ENCODE measurements at regions not wholly inside any gene's neighbourhood (a gene's known extent, or its start where the extent isn't known, plus 50 kb on each side); places are given as distances from the start of the nearest gene placed in this dataset.
A peak's percentile ranks its signal among the peaks of the same experiment; 100 is the strongest.

- Histone ChIP-seq H3K27me3 (no peaks in the 10 kb centered on the region), H3K9me3 (peaks cover 0 to 9% (median 0%) of the 10 kb centered on the region in 4 donors), H3K4me1 (peaks cover 0 to 11% (median 3%) of the 10 kb centered on the region in 4 donors), H3K27ac (no peak overlapping the region), H3K4me3 (no peak overlapping the region), H3K36me3 (no peaks in the 10 kb centered on the region)
- no peak for DNase-seq
- TF ChIP-seq POLR2A (IDR thresholded peaks at IDR 0.05): no peak
- TF ChIP-seq, protein P1, sequence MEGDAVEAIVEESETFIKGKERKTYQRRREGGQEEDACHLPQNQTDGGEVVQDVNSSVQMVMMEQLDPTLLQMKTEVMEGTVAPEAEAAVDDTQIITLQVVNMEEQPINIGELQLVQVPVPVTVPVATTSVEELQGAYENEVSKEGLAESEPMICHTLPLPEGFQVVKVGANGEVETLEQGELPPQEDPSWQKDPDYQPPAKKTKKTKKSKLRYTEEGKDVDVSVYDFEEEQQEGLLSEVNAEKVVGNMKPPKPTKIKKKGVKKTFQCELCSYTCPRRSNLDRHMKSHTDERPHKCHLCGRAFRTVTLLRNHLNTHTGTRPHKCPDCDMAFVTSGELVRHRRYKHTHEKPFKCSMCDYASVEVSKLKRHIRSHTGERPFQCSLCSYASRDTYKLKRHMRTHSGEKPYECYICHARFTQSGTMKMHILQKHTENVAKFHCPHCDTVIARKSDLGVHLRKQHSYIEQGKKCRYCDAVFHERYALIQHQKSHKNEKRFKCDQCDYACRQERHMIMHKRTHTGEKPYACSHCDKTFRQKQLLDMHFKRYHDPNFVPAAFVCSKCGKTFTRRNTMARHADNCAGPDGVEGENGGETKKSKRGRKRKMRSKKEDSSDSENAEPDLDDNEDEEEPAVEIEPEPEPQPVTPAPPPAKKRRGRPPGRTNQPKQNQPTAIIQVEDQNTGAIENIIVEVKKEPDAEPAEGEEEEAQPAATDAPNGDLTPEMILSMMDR (IDR thresholded peaks at IDR 0.05): no peak
Observed at GRCh38 chr10:2987185-2987768, 80.1 kb upstream of the PFKP start.

DNA sequence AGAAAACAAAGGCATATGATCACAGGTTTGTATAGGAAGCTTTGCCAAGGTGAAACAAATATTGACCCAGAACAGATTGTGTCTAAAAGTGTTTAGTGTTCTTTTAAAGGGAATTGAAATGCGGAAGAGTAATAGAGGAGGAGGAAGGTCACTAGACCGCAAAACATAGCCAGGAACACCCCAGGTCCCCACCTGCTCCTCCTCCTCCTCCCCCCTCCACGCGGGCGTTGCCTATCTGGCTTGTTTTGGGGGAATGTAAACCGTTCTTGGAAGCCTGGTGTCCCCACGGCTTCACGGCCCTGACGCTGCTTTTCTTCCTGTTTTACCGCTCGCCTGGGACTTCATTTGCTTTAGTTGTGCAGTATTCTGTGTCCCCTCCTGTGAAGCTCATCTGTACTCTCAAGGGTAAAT, 81.0 kb upstream of the PFKP start:
- DNase-seq: peak in 2 of 3 donors; percentile 21 to 61
- TF ChIP-seq POLR2A (IDR thresholded peaks at IDR 0.05): no peak
- TF ChIP-seq, protein P1 (IDR thresholded peaks at IDR 0.05): no peak
- peaks cover 0 to 9% (median 0%) of the 10 kb centered on the region in 4 donors for H3K9me3 ChIP-seq
- no peaks in the 10 kb centered on the region for H3K36me3 ChIP-seq
- peaks cover 0 to 11% (median 3%) of the 10 kb centered on the region in 4 donors for H3K4me1 ChIP-seq
- no peaks in the 10 kb centered on the region for H3K27me3 ChIP-seq
- H3K4me3 ChIP-seq: peak overlapping the region in 1 of 4 donors; percentile 15
- peak overlapping the region in 3 of 4 donors; percentile 66 to 85 (median 74) for H3K27ac ChIP-seq

DNA sequence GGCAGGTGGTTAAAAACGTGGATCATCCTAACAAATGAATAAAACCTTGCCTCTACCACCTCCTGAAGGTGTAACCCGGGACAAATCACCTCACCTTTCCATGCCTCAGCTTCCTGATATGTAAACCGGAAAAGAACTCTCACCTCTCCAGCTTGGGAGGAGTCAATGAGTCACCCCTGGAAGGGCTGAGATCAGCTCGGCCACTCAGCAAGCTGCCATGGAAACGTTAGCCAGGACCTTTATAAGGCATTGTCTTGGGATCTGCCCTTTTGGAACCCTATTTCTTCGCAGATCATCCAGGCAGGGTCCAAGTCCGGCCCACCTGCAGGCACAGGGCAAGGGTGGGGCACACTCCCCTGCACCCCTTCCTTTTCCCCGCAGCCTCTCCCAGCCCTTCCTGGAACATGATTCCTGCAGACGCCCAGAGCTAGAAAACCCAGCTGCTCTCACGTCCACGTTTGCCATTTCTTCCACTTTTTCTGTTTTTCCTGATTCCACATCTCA, 81.6 kb upstream of the PFKP start:
- Histone ChIP-seq H3K4me1 (peaks cover 0 to 11% (median 3%) of the 10 kb centered on the region in 4 donors), H3K9me3 (peaks cover 0 to 9% (median 0%) of the 10 kb centered on the region in 4 donors), H3K27ac (peak overlapping the region in 3 of 4 donors; percentile 66 to 85 (median 74)), H3K4me3 (peak overlapping the region in 2 of 4 donors; percentile 15 to 18), H3K27me3 (no peaks in the 10 kb centered on the region), H3K36me3 (no peaks in the 10 kb centered on the region)
- peak in 2 of 3 donors; percentile 85 to 87 for DNase-seq
- TF ChIP-seq, protein P1 (IDR thresholded peaks at IDR 0.05): peak in 2 of 6 experiments; percentile 34 to 57
- TF ChIP-seq POLR2A (IDR thresholded peaks at IDR 0.05): peak in 1 of 2 donors; percentile 33

DNA sequence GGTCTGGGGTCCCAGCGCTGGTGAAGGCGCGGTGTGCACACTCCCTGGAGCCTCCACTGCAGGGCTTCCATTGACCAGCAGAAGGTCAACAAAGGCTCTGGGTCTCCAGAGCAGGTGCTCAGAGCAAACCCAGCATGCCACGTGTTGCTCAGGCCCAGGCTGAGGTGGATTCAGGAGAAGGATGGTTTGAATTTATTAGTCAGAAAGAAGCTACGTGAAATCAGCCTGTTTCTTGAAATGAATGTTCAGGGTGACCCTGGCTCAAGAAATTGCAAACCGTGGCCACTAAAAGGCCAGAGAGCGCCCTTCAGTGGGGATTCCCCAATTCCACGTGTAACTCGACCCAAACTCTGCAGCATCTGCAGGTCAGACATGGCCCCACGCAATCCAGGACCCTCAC, 82.7 kb upstream of the PFKP start:
- no peak for DNase-seq
- Histone ChIP-seq H3K4me1 (peaks cover 0 to 11% (median 3%) of the 10 kb centered on the region in 4 donors), H3K36me3 (no peaks in the 10 kb centered on the region), H3K4me3 (no peak overlapping the region), H3K9me3 (peaks cover 0 to 9% (median 0%) of the 10 kb centered on the region in 4 donors), H3K27ac (no peak overlapping the region), H3K27me3 (no peaks in the 10 kb centered on the region)
- TF ChIP-seq, protein P1 (IDR thresholded peaks at IDR 0.05): no peak
- TF ChIP-seq POLR2A (IDR thresholded peaks at IDR 0.05): no peak

DNA sequence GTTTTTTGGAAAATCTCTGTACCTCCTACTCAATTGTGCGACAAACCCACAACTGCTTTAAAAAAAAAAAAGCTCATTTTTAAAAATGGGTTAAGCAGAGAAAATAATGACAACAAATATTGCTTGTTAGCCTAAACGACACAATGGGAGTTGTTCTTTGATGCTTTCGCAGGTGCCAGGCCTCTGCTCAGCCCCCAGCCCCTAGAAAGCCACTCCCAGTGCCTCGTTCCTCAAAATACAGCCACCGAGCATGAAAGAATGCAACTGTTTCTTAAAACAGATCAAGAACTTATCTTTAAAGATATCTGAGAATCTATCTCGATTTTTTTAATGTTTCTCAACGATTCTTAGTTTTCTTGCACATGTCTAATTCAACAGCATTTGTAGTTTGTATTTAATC, 85.2 kb upstream of the PFKP start:
- H3K36me3 ChIP-seq: no peaks in the 10 kb centered on the region
- no peaks in the 10 kb centered on the region for H3K9me3 ChIP-seq
- H3K27me3 ChIP-seq: no peaks in the 10 kb centered on the region

More for the DNA sequence above, 85.2 kb upstream of the PFKP start:
- H3K4me1 ChIP-seq: peaks cover 0 to 11% (median 3%) of the 10 kb centered on the region in 4 donors
- no peak overlapping the region for H3K4me3 ChIP-seq
- no peak for TF ChIP-seq POLR2A (IDR thresholded peaks at IDR 0.05)
- TF ChIP-seq, protein P1 (IDR thresholded peaks at IDR 0.05): no peak
- H3K27ac ChIP-seq: no peak overlapping the region
- no peak for DNase-seq
